GM18858 (cell line): ENCODE measurements at regions not wholly inside any gene's neighbourhood (a gene's known extent, or its start where the extent isn't known, plus 50 kb on each side); places are given as distances from the start of the nearest gene placed in this dataset.
"Not testable (repeated sequence)": the region's sequence is repeated elsewhere in the genome, so short reads cannot be mapped to it uniquely, and the experiment has no call there.

Source experiments
- ATAC-seq: cut with Tn5 transposase; IDR thresholded peaks from one replicate; pipeline ENCODE4 v1.9.1; 2021; ENCODE audit not compliant: unreplicated experiment

GRCh38 chr2:66109419-66109818, 325.5 kb upstream of the MEIS1 start:
- no peak for ATAC-seq

- ATAC-seq, result no peak
These were observed 329.7 kb upstream of the MEIS1 start for GRCh38 chr2:66105066-66105753.

- ATAC-seq, result no peak
These were observed 331.3 kb upstream of the MEIS1 start for GRCh38 chr2:66103581-66103980.

GRCh38 chr2:66101206-66101605, 333.7 kb upstream of the MEIS1 start:
- ATAC-seq, result no peak

- no peak for ATAC-seq
These were observed 339.0 kb upstream of the MEIS1 start for GRCh38 chr2:66095820-66096345.

- not testable (repeated sequence) for ATAC-seq
These were observed 340.2 kb upstream of the MEIS1 start for GRCh38 chr2:66094689-66095088.

GRCh38 chr2:66093371-66093770, 341.6 kb upstream of the MEIS1 start:
- ATAC-seq, result no peak

GRCh38 chr2:66084948-66085590, 349.9 kb upstream of the MEIS1 start:
- no peak for ATAC-seq

- no peak for ATAC-seq
These were observed 352.3 kb upstream of the MEIS1 start for GRCh38 chr2:66082581-66082980.

- ATAC-seq, result no peak
These were observed 354.8 kb upstream of the MEIS1 start for GRCh38 chr2:66080127-66080526.

GRCh38 chr2:66073172-66073571, 361.8 kb upstream of the MEIS1 start:
- ATAC-seq, result no peak

GRCh38 chr2:66070721-66071602, 364.0 kb upstream of the MEIS1 start:
- no peak for ATAC-seq

- no peak for ATAC-seq
These were observed 364.8 kb upstream of the MEIS1 start for GRCh38 chr2:66069937-66070720.

- ATAC-seq, result no peak
These were observed 368.9 kb upstream of the MEIS1 start for GRCh38 chr2:66066032-66066431.

- ATAC-seq, result no peak
These were observed 375.6 kb upstream of the MEIS1 start for GRCh38 chr2:66059332-66059731.

- ATAC-seq, result no peak
These were observed 376.2 kb upstream of the MEIS1 start for GRCh38 chr2:66058675-66059074.

- ATAC-seq, result no peak
These were observed 377.1 kb upstream of the MEIS1 start for GRCh38 chr2:66057844-66058243.

- ATAC-seq, result no peak
These were observed 384.5 kb upstream of the MEIS1 start for GRCh38 chr2:66050392-66050791.

- ATAC-seq, result no peak
These were observed 386.3 kb upstream of the MEIS1 start for GRCh38 chr2:66048667-66049066.

- ATAC-seq, result no peak
These were observed 392.8 kb upstream of the MEIS1 start for GRCh38 chr2:66041902-66042657.
